Stimulated activated CD4-positive, alpha-beta T cell treated with anti-CD3 and anti-CD28 coated beads, Interleukin-12 subunit alpha, Interleukin-12 subunit beta, amount 100 ng/mL, for 4 hours (primary cell): ENCODE measurements at regions not wholly inside any gene's neighbourhood (a gene's known extent, or its start where the extent isn't known, plus 50 kb on each side); places are given as distances from the start of the nearest gene placed in this dataset.

ENCODE experiments used
- DNase-seq: peaks from one replicate; pipeline ENCODE4 v3.0.0-alpha.2; 2020

DNA sequence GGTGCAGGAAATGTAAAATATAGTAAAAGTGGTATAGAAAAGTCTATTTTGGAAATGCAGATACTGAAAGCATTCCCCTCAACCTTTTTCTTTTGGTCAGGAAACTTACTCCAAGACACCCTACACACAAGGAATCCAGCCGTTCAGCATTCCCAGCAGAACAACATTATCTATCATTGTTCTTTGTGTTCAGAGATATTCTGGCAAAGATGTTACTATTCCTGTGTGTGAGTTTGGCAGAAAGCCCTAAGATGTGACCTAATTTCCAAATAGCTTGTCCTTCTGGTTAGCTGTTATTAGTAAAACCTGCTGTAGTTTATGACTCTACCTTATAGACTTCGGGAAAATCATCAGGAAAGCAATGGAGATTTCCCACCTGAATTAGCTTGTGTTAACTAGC, 78.1 kb upstream of the PELI1 start:
- no peak for DNase-seq

DNA sequence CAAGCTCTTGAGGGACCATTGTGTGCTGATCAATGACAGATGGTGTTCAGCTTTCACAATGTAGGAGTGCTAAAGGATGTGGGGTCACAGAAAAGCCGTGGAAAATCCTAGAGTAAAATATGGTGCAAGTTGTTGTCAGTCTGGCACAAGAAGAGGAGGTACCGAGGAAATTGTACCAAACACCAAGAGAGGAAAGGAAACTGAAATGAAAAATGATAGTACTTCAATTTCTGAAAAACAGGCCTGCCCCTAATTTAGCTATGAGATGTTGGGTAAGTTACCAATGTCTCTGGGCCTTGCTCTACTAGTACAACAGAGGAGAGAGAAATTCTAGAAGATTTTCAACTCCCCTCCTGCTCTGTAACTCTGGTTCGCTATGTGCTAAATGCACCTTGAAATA, 78.8 kb upstream of the PELI1 start:
- DNase-seq, result no peak

DNA sequence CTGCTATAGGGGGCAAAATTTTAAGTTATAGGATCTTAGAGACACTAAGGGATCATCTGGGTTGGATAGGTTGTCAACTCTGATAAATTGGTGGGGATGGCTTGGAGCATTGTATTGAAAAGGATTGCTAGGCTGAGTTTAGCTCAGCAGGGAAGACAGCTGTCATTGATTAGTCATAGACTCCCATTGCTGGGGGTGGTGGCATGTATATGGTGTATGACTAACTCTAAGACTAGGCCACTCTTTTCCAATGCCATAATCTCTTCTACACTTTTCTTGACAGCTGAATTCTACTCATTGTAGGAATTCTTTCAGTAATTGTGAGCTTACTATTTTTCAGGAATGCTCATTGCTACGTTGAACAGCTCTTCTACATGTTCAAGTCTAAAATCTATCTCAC, 81.3 kb upstream of the PELI1 start:
- DNase-seq, result no peak

DNA sequence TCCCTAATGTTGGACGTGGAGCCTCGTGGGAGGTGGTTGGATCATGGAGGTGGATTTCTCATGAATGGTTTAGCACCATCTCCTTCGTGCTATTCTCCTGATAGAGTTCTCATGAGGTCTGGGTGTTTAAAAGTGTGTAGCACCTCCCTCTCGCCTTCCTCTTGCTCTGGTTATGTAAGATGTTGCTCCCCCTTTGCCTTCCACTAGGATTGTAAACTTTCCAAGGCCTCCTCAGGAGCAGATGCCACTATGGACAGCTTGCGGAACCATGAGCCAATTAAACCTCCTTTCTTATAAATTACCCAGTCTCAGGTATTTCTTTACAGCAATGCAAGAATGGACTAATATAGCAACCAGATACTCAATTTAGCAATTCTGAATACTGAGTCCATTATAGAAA, 82.4 kb upstream of the PELI1 start:
- no peak for DNase-seq

DNA sequence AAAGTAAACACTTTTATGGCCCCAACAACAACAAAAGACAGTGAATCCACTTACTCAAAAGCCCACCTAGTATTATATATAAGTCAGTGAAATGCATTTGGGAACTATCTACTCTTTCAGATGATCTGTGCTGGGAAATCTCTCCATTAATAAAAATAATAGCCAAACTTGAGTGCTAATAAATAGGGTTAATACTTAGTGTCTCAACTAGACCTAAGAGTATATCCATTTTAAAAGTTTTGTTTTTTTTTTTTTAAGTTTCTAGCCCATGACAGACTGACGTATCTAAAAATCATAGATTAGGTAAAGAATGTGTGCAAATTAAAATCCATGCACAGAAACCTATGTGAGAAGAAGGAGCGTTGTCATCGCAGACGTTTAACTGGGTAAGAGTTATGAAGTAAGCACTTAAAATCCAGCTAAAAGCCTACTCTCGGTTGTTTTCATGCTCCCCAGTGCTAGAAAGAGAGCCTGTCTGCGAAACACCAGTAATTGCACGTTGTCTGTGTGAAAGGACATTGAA, 83.4 kb upstream of the PELI1 start:
- no peak for DNase-seq

DNA sequence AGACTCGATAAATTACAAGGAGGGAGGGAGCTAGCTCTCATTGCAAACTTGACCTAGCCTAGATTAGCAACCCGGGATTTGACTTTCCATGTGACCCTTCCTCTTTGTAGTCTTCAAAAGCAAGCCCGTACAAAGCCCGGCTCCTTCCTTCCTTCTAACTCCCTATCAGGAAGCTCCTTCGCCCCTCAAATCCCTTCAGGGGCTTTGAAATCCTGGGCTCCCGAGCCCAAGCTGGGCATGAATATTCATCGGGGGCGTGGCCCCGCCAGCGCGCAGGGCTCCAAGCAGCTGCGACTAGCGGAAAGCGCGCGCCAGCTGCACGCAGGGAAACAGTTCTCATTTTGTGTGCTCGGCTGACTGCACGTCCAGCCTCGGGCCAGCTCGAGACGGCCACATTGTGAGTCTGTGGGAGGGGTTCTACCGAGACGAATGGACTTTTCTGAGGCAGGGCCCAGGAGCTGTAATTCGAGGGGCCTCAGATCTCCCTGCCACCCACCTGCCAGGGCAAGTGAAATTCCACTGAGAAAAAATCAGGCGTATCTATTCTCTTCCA, 84.0 kb upstream of the PELI1 start:
- DNase-seq, result peak; percentile 58

DNA sequence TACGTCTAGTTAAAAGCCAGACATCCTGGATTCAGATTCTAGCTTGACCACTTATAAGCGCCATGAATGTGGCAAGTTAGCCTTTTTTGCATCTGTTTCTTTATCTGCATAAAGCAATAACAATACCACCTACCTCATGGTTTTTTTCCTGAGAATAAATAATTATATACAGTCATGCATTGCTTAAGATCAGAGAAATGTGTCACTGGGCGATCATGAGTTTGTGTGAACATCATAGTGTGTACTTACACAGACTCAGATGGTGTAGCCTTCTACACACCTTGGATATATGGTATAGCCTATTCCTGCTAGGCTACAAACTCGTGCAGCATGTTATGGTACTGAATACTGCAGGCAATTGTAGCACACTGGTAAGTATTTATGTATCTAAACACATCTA, 84.7 kb upstream of the PELI1 start:
- no peak for DNase-seq

DNA sequence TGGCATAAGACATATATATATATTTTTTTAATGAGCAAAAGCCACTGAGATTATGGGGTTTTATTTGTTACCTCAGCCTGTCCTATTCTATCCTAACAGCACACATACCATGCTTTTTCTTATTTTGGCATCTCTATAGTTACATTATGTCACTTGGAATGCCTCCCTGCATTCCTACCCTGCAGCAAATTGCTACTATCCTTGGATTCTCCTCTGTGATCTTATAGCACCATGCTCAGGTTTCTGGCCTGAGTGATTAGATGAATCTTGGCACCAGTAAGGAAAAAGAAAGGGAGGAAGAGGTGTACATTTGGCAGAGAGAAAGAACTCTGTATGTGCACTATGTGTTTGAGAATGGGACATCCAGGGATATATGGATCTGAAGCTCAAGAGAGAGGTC, 86.3 kb upstream of the PELI1 start:
- no peak for DNase-seq

DNA sequence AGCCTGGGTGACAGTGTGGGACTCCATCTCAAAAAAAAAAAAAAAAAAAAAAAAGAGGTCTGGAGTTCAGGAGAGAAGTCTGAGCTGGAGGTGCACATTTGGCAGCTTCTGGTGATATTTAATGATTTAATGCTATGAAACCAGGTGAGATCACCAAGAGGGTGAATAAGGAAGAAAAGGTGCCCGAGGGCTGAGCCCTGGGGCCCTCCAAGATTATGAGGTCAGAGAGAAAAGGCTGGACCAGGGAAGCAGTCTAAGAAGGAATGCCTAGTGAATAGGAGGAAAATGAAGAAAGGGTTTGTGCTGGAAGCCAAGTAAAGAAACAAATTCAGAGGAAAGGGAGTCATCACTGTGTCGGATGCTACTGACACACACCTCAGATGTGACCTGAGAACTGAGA, 88.0 kb upstream of the PELI1 start:
- DNase-seq, result no peak

DNA sequence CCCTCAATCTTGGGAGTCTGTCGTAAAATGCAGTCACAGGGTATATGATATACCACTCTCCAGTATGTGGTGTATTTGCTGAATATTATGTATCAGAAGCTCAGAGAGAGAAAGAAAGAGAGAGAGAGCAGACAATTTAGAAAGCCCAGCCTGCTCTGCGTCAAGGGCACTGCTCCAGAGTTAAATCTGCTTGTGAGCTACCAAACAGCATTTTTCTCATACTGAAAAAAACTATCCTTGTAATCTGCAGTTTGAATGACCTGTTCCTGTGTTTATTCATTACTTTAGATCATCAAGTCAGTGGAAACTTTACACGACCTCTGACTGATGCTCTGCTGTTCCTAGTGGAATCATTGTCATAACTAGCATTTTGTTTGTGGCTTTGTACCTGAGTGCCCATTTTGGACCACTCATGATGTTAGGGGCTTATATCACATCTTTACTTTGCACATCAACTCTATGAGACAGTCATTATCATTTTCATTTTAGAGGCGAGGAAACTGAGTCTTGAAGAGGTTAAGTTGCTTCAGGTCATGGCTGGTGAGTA, 89.2 kb upstream of the PELI1 start:
- DNase-seq, result no peak

DNA sequence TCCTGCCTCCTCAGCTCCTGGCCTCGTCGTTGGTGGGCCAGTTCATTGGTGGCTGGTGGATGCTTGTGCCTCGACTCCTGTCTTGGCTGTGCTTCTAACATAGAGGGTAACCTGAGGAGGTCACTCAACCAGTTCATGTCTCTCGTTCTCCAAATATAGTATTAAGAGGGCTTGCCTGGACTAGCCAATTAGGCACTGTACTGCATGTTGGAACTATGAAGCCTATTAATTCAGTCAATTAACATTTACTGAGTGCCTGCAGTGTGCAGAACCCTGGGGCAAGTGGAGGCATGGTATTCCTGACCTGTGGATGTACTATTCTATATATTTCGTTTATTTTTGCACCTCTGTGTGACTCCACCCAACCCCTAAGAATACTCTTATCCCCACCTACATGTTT, 89.9 kb upstream of the PELI1 start:
- no peak for DNase-seq

DNA sequence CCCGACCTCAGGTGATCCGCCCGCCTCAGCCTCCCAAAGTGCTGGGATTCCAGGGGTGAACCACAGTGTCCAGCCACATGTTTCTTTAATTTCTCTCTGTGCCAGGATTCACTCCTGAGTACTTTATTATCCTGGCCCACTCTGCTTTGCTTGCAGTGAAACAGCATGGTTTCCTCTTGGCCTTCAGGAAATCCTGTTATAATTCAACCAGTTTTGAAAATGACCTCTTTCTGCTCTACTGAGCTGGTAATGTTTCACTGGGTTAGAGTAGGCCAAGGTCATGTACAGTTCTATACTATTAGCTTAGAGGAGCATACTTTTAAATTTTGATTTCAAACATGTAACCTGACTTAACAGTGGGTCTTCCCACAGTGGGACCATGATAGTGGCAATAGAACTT, 90.6 kb upstream of the PELI1 start:
- DNase-seq, result no peak

DNA sequence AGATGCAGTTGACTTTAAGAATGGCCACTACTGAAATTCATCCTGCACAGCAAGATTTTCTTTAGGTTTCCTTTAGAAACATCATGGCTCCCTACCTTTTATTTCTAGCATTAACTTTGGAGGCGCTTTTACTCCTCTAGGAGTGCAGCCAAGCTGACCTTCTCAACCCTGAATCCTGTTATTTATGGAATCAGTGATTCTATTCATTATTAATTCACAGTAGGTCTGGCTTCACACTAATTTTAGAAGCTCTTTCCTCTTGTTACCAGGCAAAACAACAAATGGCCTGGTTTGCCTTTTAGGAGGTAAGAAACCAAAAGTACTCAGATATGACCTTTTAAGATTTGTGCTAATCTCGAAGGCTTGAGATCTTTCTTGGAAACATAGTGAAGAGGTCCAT, 93.0 kb upstream of the PELI1 start:
- no peak for DNase-seq

DNA sequence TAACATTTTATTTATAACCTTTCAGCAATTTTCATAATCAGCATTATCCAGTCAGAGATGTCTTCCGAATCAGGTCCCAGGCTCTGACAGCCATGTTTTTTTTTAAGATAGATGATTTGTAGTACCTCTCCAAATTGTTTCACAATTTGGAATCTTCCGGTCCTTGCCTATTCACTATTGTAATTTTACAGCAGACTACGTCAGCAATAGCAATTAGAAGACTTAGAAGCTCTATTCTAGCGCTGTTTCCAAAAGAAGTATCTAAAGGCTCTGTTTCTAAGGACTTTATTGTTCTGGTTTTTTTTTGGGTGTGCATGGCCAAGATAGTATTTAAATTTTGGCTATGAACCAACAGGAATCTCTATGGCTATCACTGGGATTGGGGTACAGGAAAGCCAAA, 94.6 kb upstream of the PELI1 start:
- no peak for DNase-seq

DNA sequence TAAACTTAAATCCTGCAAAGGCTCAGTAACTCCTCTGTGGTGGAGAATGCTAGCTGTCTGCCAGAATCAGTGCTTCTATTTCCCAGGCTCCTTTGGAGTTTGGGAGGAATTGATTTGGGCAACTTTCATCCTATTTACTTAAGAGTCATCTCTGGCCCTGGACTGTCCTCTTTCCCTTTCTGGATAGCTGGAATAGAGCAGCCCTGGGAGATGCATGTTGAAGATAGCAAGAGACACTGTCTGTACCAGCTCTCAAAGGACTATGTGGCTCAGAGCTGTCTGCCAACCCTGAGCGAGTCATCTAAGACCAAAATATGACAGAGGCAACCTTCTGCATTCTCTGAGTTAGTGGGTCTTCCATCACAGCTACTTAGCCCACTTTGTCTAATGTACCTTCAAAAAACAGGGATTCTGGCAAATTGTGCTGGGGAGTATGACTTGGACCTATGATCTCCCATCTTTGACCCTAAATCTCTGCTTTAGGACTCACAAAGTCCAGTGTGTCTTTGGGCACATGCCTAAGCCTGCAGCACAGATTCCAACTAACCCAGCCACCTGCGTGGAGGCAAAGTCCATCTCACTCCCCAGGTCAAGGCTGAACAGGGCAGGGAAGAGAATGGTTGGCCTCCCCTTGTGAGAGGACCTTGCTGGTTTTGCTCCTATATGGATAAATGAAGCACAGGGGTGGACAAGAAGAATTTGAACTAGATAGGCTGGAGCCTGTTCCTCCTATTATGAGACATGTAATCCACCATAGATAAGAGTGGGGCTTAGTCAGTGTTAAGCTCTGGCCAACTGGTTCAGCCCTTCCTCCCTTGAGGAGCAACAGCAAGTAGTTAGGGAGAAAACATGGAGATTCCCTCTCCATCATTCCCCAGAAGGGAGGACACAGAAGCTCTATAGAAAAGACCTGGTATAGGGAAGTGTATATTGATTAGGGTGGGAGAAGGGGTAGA, 99.1 kb upstream of the PELI1 start:
- DNase-seq, result no peak

DNA sequence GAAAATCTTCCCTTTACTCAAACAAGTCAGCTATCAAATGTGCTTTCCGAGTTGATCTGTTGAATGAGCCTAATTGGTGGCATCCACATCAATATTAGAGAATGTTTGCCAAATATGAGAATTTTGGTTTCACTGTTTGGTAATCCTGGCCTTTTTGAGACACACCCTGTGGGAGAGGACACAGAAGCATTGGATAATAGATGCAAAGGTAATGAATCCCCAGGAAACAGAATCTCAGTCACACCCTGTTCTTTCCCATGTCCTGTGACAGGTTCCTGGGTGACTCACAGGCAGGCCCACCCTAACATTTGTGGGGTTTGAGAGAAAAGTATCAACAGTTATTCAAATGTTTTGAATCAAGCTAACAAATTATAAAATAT, 99.8 kb upstream of the PELI1 start:
- DNase-seq, result no peak

DNA sequence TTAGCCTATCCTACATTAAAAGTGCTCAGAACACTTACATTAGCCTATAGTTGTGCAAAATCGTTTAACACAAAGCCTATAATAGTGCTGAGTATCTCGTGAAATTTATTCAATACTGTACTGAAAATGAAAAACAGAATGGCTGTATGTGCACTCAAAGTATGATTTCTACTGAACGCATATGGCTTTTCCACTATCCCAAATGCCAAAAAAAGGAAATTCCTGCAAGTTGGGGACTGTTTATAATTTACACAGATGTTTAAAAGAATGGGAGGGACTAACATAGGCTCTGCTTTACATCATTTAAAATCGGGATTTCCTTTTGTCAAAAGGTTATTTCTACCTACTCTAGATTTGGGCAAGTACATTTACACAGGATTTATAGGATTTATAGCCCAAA, 101.4 kb upstream of the PELI1 start:
- no peak for DNase-seq

DNA sequence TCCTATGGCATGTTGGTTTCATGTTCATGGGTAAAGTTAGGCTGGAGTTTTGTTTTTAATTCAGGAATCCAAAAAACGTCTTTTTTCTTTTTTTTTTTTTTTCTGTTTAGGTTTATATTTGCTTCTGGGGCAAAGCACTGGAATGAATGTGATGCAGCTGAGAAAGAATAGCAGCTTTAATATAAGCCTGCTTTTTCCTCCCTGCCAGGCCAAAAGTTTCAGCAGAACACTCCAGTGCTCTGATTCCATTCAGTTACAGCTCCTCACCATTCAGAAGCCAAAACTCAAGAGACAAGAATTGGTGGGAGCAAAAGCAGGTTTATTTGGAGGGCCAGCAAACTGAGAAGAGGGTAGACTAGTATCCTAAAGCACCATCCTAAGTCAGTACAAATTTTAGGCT, 102.7 kb upstream of the PELI1 start:
- DNase-seq, result no peak

DNA sequence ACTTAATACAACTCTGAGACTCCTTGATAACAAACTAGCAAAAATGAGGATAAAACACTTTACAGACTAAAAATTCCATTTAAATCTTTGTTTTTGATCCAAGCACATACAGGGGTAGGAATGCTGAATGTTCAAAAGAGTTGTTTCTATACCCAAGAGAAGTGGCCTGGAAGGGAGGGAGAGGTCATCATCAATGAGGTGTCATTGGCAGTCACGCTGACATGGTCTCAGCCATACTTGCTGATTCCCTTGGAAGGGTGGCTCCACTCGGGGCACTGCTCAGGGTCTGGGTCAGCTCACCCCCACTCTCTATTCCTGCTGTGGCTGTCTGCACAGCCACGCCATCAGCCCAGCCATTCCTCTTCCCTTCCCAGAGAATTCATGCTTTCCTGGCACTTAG, 105.2 kb upstream of the PELI1 start:
- DNase-seq, result no peak

DNA sequence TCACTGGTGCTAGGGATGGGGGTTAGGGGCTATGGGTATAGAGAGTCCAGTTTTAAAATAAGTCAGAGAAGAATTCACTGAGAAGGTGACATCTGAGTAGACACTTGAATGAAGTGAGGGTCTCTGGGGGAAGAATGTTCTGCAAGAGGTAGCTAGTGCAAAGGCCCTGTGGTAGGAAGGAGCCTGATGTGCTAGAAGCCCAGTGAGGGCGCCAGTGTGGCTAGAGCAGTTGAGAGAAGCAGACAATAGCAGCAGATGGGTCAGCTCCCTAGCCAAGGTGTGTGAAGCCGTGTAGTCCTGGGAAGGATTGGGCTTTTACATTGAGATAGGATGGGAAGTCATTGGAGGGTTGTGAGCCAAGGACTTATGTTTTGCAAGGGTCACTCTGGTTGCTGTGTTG, 105.8 kb upstream of the PELI1 start:
- no peak for DNase-seq

DNA sequence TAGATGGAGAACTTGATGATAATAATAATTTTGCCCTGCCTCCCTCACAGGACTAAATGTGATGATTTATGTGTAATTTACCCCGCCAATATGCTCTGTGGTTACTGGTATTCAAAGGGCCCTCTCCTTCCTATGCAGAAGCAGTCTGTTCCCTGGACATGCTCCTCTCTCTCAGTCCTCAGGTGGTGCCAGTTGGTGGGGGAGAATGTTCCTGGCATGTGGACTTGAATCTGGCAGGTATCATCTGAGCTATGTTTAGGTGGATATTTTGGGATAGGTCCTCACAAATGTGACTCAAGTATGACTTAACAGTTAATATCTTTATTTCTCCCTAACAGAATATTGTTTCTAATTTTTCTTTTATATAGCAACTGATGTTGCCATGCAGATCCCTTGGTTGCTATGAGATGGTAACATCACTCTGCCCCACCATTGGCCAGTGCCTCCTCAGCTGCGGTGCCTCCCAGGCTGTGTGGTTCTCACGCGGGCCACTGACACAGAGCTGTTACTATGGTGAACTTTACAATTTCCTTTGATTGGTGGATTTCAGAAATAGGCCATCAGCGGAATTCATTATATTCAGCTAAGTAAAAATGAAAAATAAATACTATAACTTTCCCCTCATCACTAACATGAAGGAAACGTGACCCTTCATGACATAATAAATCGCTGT, 106.7 kb upstream of the PELI1 start:
- DNase-seq, result no peak

DNA sequence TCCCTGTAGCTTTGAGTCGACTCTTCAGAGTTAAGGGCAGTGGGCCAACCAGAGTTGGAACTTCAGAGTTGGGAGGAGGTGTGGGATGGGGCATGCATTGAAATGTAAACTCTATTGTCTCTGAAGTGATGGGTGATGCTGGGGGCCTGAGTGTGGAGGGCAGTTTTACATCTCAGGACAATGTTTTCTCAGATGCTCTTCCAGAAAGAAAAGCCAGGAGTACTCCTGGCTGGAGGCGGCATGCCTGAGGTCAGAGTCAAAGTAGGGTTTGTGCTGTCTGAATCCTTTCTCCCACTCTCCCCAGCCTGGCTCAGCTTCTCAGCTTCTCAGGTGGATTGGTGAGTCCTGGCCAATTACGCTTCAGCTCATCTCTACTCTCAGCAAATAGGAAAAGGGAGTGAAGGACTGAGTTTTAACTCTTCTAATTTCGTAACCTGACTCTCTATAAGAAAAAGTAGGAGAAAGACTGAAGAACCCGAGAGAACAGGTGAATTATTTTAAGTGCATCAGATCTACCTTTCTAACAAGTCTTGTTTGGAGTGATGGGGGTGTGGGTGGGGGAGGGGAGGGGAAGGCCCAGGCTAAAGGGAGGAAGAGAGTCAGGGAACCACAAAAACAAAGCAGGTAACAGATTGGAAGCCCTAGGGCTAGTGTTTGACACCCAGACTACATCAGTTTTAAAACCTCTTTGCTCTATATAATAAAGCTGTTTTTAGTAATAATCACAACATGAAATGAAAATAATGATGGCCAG, 107.5 kb upstream of the PELI1 start:
- no peak for DNase-seq
